Liver (tissue), 3 donors: ENCODE measurements at regions not wholly inside any gene's neighbourhood (a gene's known extent, or its start where the extent isn't known, plus 50 kb on each side); places are given as distances from the start of the nearest gene placed in this dataset.

Source experiments
- CTCF ChIP-seq: fragments of 150-350 bp; IDR thresholded peaks from 2 replicates; pipeline ENCODE4 v1.5.1; 2017; ENCODE audit warnings: improper control_type of control experiment, low read depth, low read length; ENCODE audit not compliant: missing input control
- EGR1 ChIP-seq, 2 donors: IDR thresholded peaks; 2 replicates each; pipeline ENCODE4 v1.6.1; 2016 to 2018; ENCODE audit warnings: antibody characterized with exemption in 2 of 2, low read depth in 2 of 2
- RAD21 ChIP-seq, 2 donors: IDR thresholded peaks; 2 replicates each; pipeline ENCODE4 v1.6.1; 2016; ENCODE audit warnings: antibody characterized with exemption in 2 of 2, mild to moderate bottlenecking in 2 of 2
- REST ChIP-seq: IDR thresholded peaks from 2 replicates; pipeline ENCODE4 v1.6.1; 2016; ENCODE audit warnings: antibody characterized with exemption, mild to moderate bottlenecking
- SP1 ChIP-seq: IDR thresholded peaks from 2 replicates; pipeline ENCODE4 v1.6.1; 2018; ENCODE audit warnings: antibody characterized with exemption, mild to moderate bottlenecking
- TAF1 ChIP-seq: conservative IDR thresholded peaks from 2 replicates; pipeline ENCODE4 v1.6.1; 2016; ENCODE audit warnings: antibody characterized with exemption, mild to moderate bottlenecking
- YY1 ChIP-seq: IDR thresholded peaks from 2 replicates; pipeline ENCODE4 v1.6.1; 2016; ENCODE audit warnings: antibody characterized with exemption, mild to moderate bottlenecking
- TF ChIP-seq, protein P1 (sequence below): IDR thresholded peaks from 2 replicates; pipeline ENCODE4 v1.6.1; 2016; ENCODE audit warnings: antibody characterized with exemption
- donor health status: healthy.
- donor health status: healthy.

DNA sequence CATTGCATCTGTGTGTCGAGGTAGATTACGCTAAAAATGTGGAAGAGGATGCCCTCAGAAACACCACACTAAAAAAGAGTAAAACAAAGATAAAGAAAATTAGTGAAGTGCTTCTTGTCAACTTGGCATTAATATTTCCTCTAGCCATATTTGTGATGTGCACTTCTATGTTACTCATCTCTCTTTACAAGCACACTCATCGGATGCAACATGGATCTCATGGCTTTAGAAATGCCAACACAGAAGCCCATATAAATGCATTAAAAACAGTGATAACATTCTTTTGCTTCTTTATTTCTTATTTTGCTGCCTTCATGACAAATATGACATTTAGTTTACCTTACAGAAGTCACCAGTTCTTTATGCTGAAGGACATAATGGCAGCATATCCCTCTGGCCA, 79.0 kb upstream of the SCIN start:
- TF ChIP-seq CTCF: no peak
- no peak for TF ChIP-seq EGR1 (IDR thresholded peaks at IDR 0.05; ENCODE audit: low read depth in 2 of 2)
- TF ChIP-seq, protein P1, sequence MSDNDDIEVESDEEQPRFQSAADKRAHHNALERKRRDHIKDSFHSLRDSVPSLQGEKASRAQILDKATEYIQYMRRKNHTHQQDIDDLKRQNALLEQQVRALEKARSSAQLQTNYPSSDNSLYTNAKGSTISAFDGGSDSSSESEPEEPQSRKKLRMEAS: no peak
- TF ChIP-seq TAF1: no peak
- TF ChIP-seq SP1: no peak
- no peak for TF ChIP-seq YY1
- TF ChIP-seq RAD21 (IDR thresholded peaks at IDR 0.05): no peak
- TF ChIP-seq REST: no peak
